Liver (tissue), 8 donors: ENCODE measurements at regions not wholly inside any gene's neighbourhood (a gene's known extent, or its start where the extent isn't known, plus 50 kb on each side); places are given as distances from the start of the nearest gene placed in this dataset.

ENCODE experiments used
- DNase-seq: peaks from one replicate; pipeline ENCODE4 v3.0.0-alpha.2; 2017; ENCODE audit warnings: low spot score
- H3K27ac ChIP-seq, 2 donors: one replicate each; pipeline ENCODE4 v1.7.0; 2013; ENCODE audit warnings: inconsistent platforms in 2 of 2, low read length in 2 of 2, control low read depth in 1 of 2, low read depth in 1 of 2, mild to moderate bottlenecking in 1 of 2
- H3K27me3 ChIP-seq, 4 donors: one replicate each; pipeline versions ENCODE4 v1.6.1 to v1.7.0; 2013; ENCODE audit warnings: low read length in 3 of 4, inconsistent platforms in 1 of 4, mild to moderate bottlenecking in 1 of 4, moderate library complexity in 1 of 4; ENCODE audit not compliant: control insufficient read depth in 4 of 4, insufficient read depth in 4 of 4
- H3K36me3 ChIP-seq, 4 donors: one replicate each; pipeline versions ENCODE4 v1.6.1 to v1.7.0; 2013; ENCODE audit warnings: low read length in 3 of 4, mild to moderate bottlenecking in 3 of 4, low read depth in 1 of 4, moderate library complexity in 1 of 4; ENCODE audit not compliant: control insufficient read depth in 4 of 4, insufficient read depth in 3 of 4
- H3K4me1 ChIP-seq, 4 donors: one replicate each; pipeline versions ENCODE4 v1.6.1 to v1.7.0; 2013; ENCODE audit warnings: low read length in 3 of 4, mild to moderate bottlenecking in 3 of 4, moderate library complexity in 1 of 4; ENCODE audit not compliant: control insufficient read depth in 4 of 4, insufficient read depth in 4 of 4
- H3K4me3 ChIP-seq, 3 donors: one replicate each; pipeline versions ENCODE4 v1.6.1 to v1.7.0; 2013; ENCODE audit warnings: low read length in 3 of 3, control low read depth in 1 of 3, low read depth in 1 of 3, mild to moderate bottlenecking in 1 of 3
- H3K9ac ChIP-seq, 2 donors: one replicate each; pipeline ENCODE4 v1.7.0; 2013; ENCODE audit warnings: low read length in 2 of 2, mild to moderate bottlenecking in 2 of 2, moderate library complexity in 2 of 2, control low read depth in 1 of 2, low read depth in 1 of 2
- H3K9me3 ChIP-seq, 4 donors: one replicate each; pipeline versions ENCODE4 v1.6.1 to v1.7.0; 2013; ENCODE audit warnings: low read length in 3 of 4; ENCODE audit not compliant: control insufficient read depth in 4 of 4
- ATF3 ChIP-seq: IDR thresholded peaks from 2 replicates; pipeline ENCODE4 v1.6.1; 2016; ENCODE audit warnings: antibody characterized with exemption
- CTCF ChIP-seq: fragments of 150-350 bp; IDR thresholded peaks from 2 replicates; pipeline ENCODE4 v1.5.1; 2017; ENCODE audit warnings: improper control_type of control experiment, low read depth, low read length; ENCODE audit not compliant: missing input control
- EGR1 ChIP-seq, 2 donors: IDR thresholded peaks; 2 replicates each; pipeline ENCODE4 v1.6.1; 2016 to 2018; ENCODE audit warnings: antibody characterized with exemption in 2 of 2, low read depth in 2 of 2
- FOXA2 ChIP-seq: IDR thresholded peaks from 2 replicates; pipeline ENCODE4 v1.6.1; 2016; ENCODE audit warnings: antibody characterized with exemption
- GABPA ChIP-seq, 2 donors: IDR thresholded peaks in 1 of 2; conservative IDR thresholded peaks in 1 of 2; 2 replicates each; pipeline ENCODE4 v1.6.1; 2016; ENCODE audit warnings: antibody characterized with exemption in 2 of 2, mild to moderate bottlenecking in 1 of 2, moderate library complexity in 1 of 2
- HNF4A ChIP-seq, 2 donors: conservative IDR thresholded peaks; 2 replicates each; pipeline ENCODE4 v1.6.1; 2016; ENCODE audit warnings: antibody characterized with exemption in 2 of 2, mild to moderate bottlenecking in 2 of 2
- JUND ChIP-seq, 2 donors: IDR thresholded peaks; 2 replicates each; pipeline ENCODE4 v1.6.1; 2016; ENCODE audit warnings: antibody characterized with exemption in 2 of 2
- MAX ChIP-seq: IDR thresholded peaks from 2 replicates; pipeline ENCODE4 v1.6.1; 2016; ENCODE audit warnings: antibody characterized with exemption
- NR2F2 ChIP-seq: IDR thresholded peaks from 2 replicates; pipeline ENCODE4 v1.6.1; 2016; ENCODE audit warnings: antibody characterized with exemption
- REST ChIP-seq: IDR thresholded peaks from 2 replicates; pipeline ENCODE4 v1.6.1; 2016; ENCODE audit warnings: antibody characterized with exemption, mild to moderate bottlenecking
- RXRA ChIP-seq, 2 donors: IDR thresholded peaks; 2 replicates each; pipeline ENCODE4 v1.6.1; 2017 to 2018; ENCODE audit warnings: antibody characterized with exemption in 2 of 2, mild to moderate bottlenecking in 1 of 2
- SP1 ChIP-seq: IDR thresholded peaks from 2 replicates; pipeline ENCODE4 v1.6.1; 2018; ENCODE audit warnings: antibody characterized with exemption, mild to moderate bottlenecking
- TAF1 ChIP-seq: conservative IDR thresholded peaks from 2 replicates; pipeline ENCODE4 v1.6.1; 2016; ENCODE audit warnings: antibody characterized with exemption, mild to moderate bottlenecking
- YY1 ChIP-seq: IDR thresholded peaks from 2 replicates; pipeline ENCODE4 v1.6.1; 2016; ENCODE audit warnings: antibody characterized with exemption, mild to moderate bottlenecking
- ZBTB33 ChIP-seq: IDR thresholded peaks from 2 replicates; pipeline ENCODE4 v1.6.1; 2016; ENCODE audit warnings: antibody characterized with exemption
- WGBS: extraction: QIAGEN DNeasy Blood & Tissue Kit; methylation state at CpG from one replicate; pipeline ENCODE4 v1.1.7; 2013; 5-methylcytosine and 5-hydroxymethylcytosine counted together
- donor health status: healthy.
- donor health status: healthy.
- donor health status: healthy.
- donor health status: healthy.
- donor health status: healthy.

GRCh38 chr3:22228705-22229104 is 477.7 kb upstream of the ZNF385D start:
- 50% methylated on average over 1 of the region's 1 CpG for WGBS
- no peaks in the 10 kb centered on the region for H3K27me3 ChIP-seq
- no peak for TF ChIP-seq FOXA2
- TF ChIP-seq GABPA (IDR thresholded peaks at IDR 0.05 in 1 of 2, conservative IDR thresholded peaks at IDR 0.05 in 1 of 2) = no peak
- TF ChIP-seq RXRA (IDR thresholded peaks at IDR 0.05) = no peak
- TF ChIP-seq TAF1 = no peak
- TF ChIP-seq SP1 = no peak
- TF ChIP-seq NR2F2 = no peak
- TF ChIP-seq HNF4A (conservative IDR thresholded peaks at IDR 0.05) = no peak
- TF ChIP-seq REST = no peak
- TF ChIP-seq JUND (IDR thresholded peaks at IDR 0.05) = no peak
- no peak for TF ChIP-seq CTCF
- TF ChIP-seq MAX = no peak

GRCh38 chr3:22231061-22231460 is 480.1 kb upstream of the ZNF385D start:
- TF ChIP-seq GABPA (IDR thresholded peaks at IDR 0.05 in 1 of 2, conservative IDR thresholded peaks at IDR 0.05 in 1 of 2) = no peak
- no peak for TF ChIP-seq ZBTB33
- no peak for TF ChIP-seq CTCF
- no peak for TF ChIP-seq JUND (IDR thresholded peaks at IDR 0.05)
- no peak for TF ChIP-seq ATF3
- TF ChIP-seq REST = no peak
- TF ChIP-seq EGR1 (IDR thresholded peaks at IDR 0.05; ENCODE audit: low read depth in 2 of 2) = no peak
- TF ChIP-seq YY1 = no peak
- TF ChIP-seq TAF1 = no peak
- no peak overlapping the region for H3K9ac ChIP-seq
- no peak overlapping the region for H3K27ac ChIP-seq

More at GRCh38 chr3:22228705-22229104, 477.7 kb upstream of the ZNF385D start:
- Histone ChIP-seq H3K27ac (no peak overlapping the region), H3K9ac (no peak overlapping the region), H3K9me3 (no peaks in the 10 kb centered on the region), H3K36me3 (no peaks in the 10 kb centered on the region), H3K4me1 (no peaks in the 10 kb centered on the region), H3K4me3 (no peak overlapping the region)
- no peak for DNase-seq

More at GRCh38 chr3:22231061-22231460, 480.1 kb upstream of the ZNF385D start:
- H3K4me3 ChIP-seq = no peak overlapping the region
- DNase-seq = no peak
- H3K27me3 ChIP-seq = no peaks in the 10 kb centered on the region
- H3K4me1 ChIP-seq = no peaks in the 10 kb centered on the region
- H3K36me3 ChIP-seq = no peaks in the 10 kb centered on the region
- H3K9me3 ChIP-seq = no peaks in the 10 kb centered on the region
- WGBS = 94% methylated on average over 1 of the region's 1 CpG
